Stomach (tissue), 8 donors: ENCODE measurements at regions not wholly inside any gene's neighbourhood (a gene's known extent, or its start where the extent isn't known, plus 50 kb on each side); places are given as distances from the start of the nearest gene placed in this dataset.

ENCODE experiments used
- DNase-seq, 2 donors: peaks; one replicate each; pipeline versions ENCODE4 v3.0.0 to v3.0.0-alpha.2; 2013 to 2019
- H3K27ac ChIP-seq, 5 donors: fragments of 200-600 bp in 4 of 5; sonication (generic) in 4 of 5; one replicate each; pipeline ENCODE4 v1.5.1; 2013 to 2019; ENCODE audit warnings: mild to moderate bottlenecking in 1 of 5, moderate library complexity in 1 of 5
- H3K27me3 ChIP-seq, 3 donors: fragments of 200-600 bp; sonication (generic); one replicate each; pipeline ENCODE4 v1.5.1; 2017 to 2019; ENCODE audit warnings: mixed run types in 1 of 3
- H3K36me3 ChIP-seq, 4 donors: fragments of 200-600 bp; sonication (generic); 1 replicate in 3 of 4; 2 replicates in 1 of 4; pipeline ENCODE4 v1.5.1; 2016 to 2019
- H3K4me1 ChIP-seq, 4 donors: fragments of 200-600 bp; sonication (generic); one replicate each; pipeline ENCODE4 v1.5.1; 2016 to 2019
- H3K4me3 ChIP-seq, 4 donors: fragments of 200-600 bp; sonication (generic) in 3 of 4; one replicate each; pipeline ENCODE4 v1.5.1; 2016 to 2019; ENCODE audit warnings: mild to moderate bottlenecking in 1 of 4
- H3K9me3 ChIP-seq, 4 donors: fragments of 200-600 bp; sonication (generic); one replicate each; pipeline ENCODE4 v1.5.1; 2016 to 2019
- CTCF ChIP-seq, 7 experiments: fragments of 450-650 bp in 4 of 7; fragments of 200-600 bp in 3 of 7; sonication (generic) in 3 of 7; IDR thresholded peaks; one replicate each; pipeline ENCODE4 v1.5.1; 2016 to 2019; ENCODE audit warnings: antibody characterized with exemption in 7 of 7, control low read depth in 2 of 7, mild to moderate bottlenecking in 1 of 7
- EP300 ChIP-seq: sonication (generic); formaldehyde crosslinking; IDR thresholded peaks from one replicate; pipeline ENCODE4 v1.6.1; 2017; ENCODE audit warnings: antibody characterized with exemption
- POLR2A ChIP-seq, 4 donors: fragments of 450-650 bp; IDR thresholded peaks; one replicate each; pipeline ENCODE4 v1.6.1; 2016; ENCODE audit warnings: antibody characterized with exemption in 4 of 4, control low read depth in 2 of 4, mild to moderate bottlenecking in 1 of 4, moderate library complexity in 1 of 4
- POLR2AphosphoS5 ChIP-seq, 3 donors: sonication (generic); formaldehyde crosslinking; IDR thresholded peaks; one replicate each; pipeline ENCODE4 v1.6.1; 2016; ENCODE audit warnings: antibody characterized with exemption in 3 of 3
- WGBS, 5 donors: extraction: QIAGEN DNeasy Blood & Tissue Kit in 3 of 5; methylation state at CpG; one replicate each; pipeline versions ENCODE4 v1.1.5 to v1.1.7; 2013 to 2018; 5-methylcytosine and 5-hydroxymethylcytosine counted together
- intact Hi-C: fragments of 100-400 bp; cut with DNase I; formaldehyde crosslinking; loops from one replicate; pipeline ENCODE4 v1.15.1; 2023; ENCODE audit warnings: low total_unique reads
- donor health status: healthy with polysubstance abuse.
- donor health status: Bipolar disorder and iron deficiency.
- donor health status: healthy.

GRCh38 chr15:96066126-96066525 lies 264.4 kb upstream of the NR2F2 start:
- Histone ChIP-seq H3K9me3 (no peaks in the 10 kb centered on the region), H3K4me3 (no peak overlapping the region), H3K4me1 (peaks cover 0 to 29% (median 14%) of the 10 kb centered on the region in 4 donors), H3K36me3 (no peaks in the 10 kb centered on the region), H3K27me3 (no peaks in the 10 kb centered on the region), H3K27ac (no peak overlapping the region)
- intact Hi-C loops = no loop called here
- DNase-seq = peak in 1 of 2 donors; percentile 23
- TF ChIP-seq CTCF (IDR thresholded peaks at IDR 0.05) (no peak), POLR2A (IDR thresholded peaks at IDR 0.05) (no peak), POLR2AphosphoS5 (IDR thresholded peaks at IDR 0.05) (no peak), EP300 (no peak)
- WGBS, 5 donors = 69 to 88% (median 78%) methylated on average over 4 of the region's 4 CpGs

GRCh38 chr15:96066852-96067495 lies 263.5 kb upstream of the NR2F2 start:
- Histone ChIP-seq H3K4me3 (no peak overlapping the region), H3K4me1 (peaks cover 0 to 29% (median 14%) of the 10 kb centered on the region in 4 donors), H3K27me3 (no peaks in the 10 kb centered on the region), H3K36me3 (no peaks in the 10 kb centered on the region), H3K9me3 (no peaks in the 10 kb centered on the region), H3K27ac (no peak overlapping the region)
- intact Hi-C loops = no loop called here
- WGBS, 5 donors = 70 to 80% (median 71%) methylated on average over 8 of the region's 8 CpGs
- no peak for DNase-seq
- no peak for TF ChIP-seq POLR2AphosphoS5 (IDR thresholded peaks at IDR 0.05)
- TF ChIP-seq POLR2A (IDR thresholded peaks at IDR 0.05) = no peak
- no peak for TF ChIP-seq EP300
- TF ChIP-seq CTCF (IDR thresholded peaks at IDR 0.05) = no peak

DNA sequence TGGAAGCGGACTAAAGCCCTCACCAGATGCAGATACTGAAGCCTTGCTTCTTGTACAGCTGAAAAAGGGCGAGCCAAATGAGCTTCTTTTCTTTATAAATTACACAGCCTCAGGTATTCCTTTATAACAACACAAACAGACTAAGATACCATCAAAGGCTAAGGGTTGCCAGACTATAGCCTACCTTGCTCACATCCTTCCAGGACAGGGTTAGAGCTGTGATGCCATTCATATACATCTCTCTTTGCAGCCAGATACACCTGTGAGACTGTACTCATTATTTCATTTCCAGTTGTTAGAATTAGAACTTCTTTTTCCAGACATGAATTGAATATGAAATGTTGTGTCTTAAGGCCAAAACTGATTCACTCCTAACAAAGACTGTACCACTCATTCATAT lies 262.8 kb upstream of the NR2F2 start:
- Histone ChIP-seq H3K4me1 (peaks cover 0 to 29% (median 14%) of the 10 kb centered on the region in 4 donors), H3K36me3 (no peaks in the 10 kb centered on the region), H3K9me3 (no peaks in the 10 kb centered on the region), H3K4me3 (no peak overlapping the region), H3K27ac (no peak overlapping the region), H3K27me3 (no peaks in the 10 kb centered on the region)
- 89 to 96% (median 94%) methylated on average over 2 of the region's 2 CpGs for WGBS, 5 donors
- no peak for DNase-seq
- intact Hi-C loops = no loop called here
- TF ChIP-seq CTCF (IDR thresholded peaks at IDR 0.05) (no peak), POLR2A (IDR thresholded peaks at IDR 0.05) (no peak), EP300 (no peak), POLR2AphosphoS5 (IDR thresholded peaks at IDR 0.05) (no peak)

GRCh38 chr15:96068897-96069296 lies 261.6 kb upstream of the NR2F2 start:
- peaks cover 0 to 27% (median 14%) of the 10 kb centered on the region in 4 donors for H3K4me1 ChIP-seq
- intact Hi-C loops = no loop called here
- no peak overlapping the region for H3K4me3 ChIP-seq
- no peak for DNase-seq
- H3K27me3 ChIP-seq = no peaks in the 10 kb centered on the region
- H3K36me3 ChIP-seq = no peaks in the 10 kb centered on the region
- peak overlapping the region in 4 of 5 donors; percentile 39 to 62 (median 50) for H3K27ac ChIP-seq
- WGBS, 5 donors = 31 to 55% (median 52%) methylated on average over 3 of the region's 3 CpGs
- no peaks in the 10 kb centered on the region for H3K9me3 ChIP-seq
- TF ChIP-seq POLR2A (IDR thresholded peaks at IDR 0.05) = no peak
- peak in 1 of 3 donors; percentile 57 for TF ChIP-seq POLR2AphosphoS5 (IDR thresholded peaks at IDR 0.05)
- TF ChIP-seq CTCF (IDR thresholded peaks at IDR 0.05) = no peak
- TF ChIP-seq EP300 = no peak
